ENCODE measurements at regions not wholly inside any gene's neighbourhood (a gene's known extent, or its start where the extent isn't known, plus 50 kb on each side); places are given as distances from the start of the nearest gene placed in this dataset.

DNA sequence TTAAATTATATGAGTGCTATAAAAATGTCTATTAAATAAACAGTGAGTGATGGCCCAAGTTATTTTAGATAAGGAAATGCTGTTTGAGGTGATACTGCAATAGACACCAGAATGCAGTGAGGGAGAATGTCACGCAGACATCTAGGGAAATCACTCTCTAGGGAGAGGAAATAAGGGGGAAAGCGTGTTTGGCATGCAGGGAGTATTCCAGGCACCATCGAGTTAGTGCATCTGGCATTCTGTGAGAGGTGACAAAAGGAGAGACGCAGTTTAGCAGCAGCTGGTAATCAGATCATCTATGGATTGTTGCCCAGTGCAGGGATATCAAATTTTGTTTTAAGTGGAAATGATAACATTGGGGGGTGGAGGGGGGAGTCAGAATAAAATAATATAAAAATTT lies 175.4 kb upstream of the NETO1 start:
- H3K9me3 Mint-ChIP-seq (ENCODE audit: unreplicated experiment), result peaks cover 3% of the 10 kb centered on the region
- no peaks in the 10 kb centered on the region for H3K27me3 Mint-ChIP-seq (ENCODE audit: unreplicated experiment)
- H3K36me3 Mint-ChIP-seq (ENCODE audit: unreplicated experiment), result no peaks in the 10 kb centered on the region
- peak overlapping the region; percentile 74 for H3K27ac Mint-ChIP-seq (ENCODE audit: unreplicated experiment)
- TF ChIP-seq, protein P1, sequence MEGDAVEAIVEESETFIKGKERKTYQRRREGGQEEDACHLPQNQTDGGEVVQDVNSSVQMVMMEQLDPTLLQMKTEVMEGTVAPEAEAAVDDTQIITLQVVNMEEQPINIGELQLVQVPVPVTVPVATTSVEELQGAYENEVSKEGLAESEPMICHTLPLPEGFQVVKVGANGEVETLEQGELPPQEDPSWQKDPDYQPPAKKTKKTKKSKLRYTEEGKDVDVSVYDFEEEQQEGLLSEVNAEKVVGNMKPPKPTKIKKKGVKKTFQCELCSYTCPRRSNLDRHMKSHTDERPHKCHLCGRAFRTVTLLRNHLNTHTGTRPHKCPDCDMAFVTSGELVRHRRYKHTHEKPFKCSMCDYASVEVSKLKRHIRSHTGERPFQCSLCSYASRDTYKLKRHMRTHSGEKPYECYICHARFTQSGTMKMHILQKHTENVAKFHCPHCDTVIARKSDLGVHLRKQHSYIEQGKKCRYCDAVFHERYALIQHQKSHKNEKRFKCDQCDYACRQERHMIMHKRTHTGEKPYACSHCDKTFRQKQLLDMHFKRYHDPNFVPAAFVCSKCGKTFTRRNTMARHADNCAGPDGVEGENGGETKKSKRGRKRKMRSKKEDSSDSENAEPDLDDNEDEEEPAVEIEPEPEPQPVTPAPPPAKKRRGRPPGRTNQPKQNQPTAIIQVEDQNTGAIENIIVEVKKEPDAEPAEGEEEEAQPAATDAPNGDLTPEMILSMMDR (IDR thresholded peaks at IDR 0.05; ENCODE audit: partially characterized antibody, unreplicated experiment), result no peak
- DNase-seq, result no peak
- H3K4me3 Mint-ChIP-seq (ENCODE audit: unreplicated experiment), result peak overlapping the region; percentile 50
- H3K4me1 Mint-ChIP-seq (ENCODE audit: low read depth, unreplicated experiment), result peaks cover 14% of the 10 kb centered on the region

DNA sequence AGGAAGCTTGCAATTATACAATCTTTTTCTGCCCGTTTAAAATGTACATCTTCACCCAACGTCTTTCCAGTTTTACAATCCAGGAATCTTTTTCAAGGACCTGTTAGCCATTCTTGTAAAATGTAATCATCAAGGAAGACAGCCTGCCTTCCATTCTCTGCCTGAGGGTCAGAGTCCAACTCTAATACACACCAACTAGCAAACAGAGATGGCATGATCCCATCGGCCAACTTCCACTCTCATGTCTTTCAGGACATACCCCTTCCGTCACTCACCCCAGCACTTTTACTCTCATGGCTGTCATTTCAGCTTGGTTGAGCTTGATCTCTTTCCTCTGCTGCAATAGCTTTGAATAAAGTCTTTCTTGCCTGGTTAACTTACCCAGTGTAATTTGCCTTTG lies 172.5 kb upstream of the NETO1 start:
- Mint-ChIP-seq H3K36me3 (ENCODE audit: unreplicated experiment) (no peaks in the 10 kb centered on the region), H3K9me3 (ENCODE audit: unreplicated experiment) (peaks cover 3% of the 10 kb centered on the region), H3K4me3 (ENCODE audit: unreplicated experiment) (no peak overlapping the region), H3K27me3 (ENCODE audit: unreplicated experiment) (no peaks in the 10 kb centered on the region), H3K4me1 (ENCODE audit: low read depth, unreplicated experiment) (peaks cover 14% of the 10 kb centered on the region), H3K27ac (ENCODE audit: unreplicated experiment) (no peak overlapping the region)
- TF ChIP-seq, protein P1 (IDR thresholded peaks at IDR 0.05; ENCODE audit: partially characterized antibody, unreplicated experiment), result no peak
- no peak for DNase-seq

DNA sequence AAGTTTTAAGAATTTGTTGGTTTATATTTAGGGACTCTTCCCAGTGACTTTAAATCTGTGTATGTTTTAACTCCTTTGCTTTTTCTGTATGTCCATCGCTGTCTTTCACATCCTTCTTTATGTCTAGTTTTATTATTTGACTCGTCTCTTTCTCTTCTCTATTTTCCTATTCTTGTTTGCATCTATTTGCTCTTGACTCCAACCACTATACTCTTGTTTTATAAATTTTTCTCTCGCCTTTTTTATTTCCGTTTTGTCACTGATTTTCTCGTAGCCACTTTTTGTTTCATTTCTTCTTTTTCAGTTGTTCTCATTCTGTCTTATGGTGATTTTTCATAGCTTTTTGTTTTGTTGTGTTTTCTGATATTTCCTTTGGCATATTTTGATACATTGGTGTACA lies 170.5 kb upstream of the NETO1 start:
- TF ChIP-seq, protein P1 (IDR thresholded peaks at IDR 0.05; ENCODE audit: partially characterized antibody, unreplicated experiment), result no peak
- H3K4me3 Mint-ChIP-seq (ENCODE audit: unreplicated experiment), result no peak overlapping the region
- H3K4me1 Mint-ChIP-seq (ENCODE audit: low read depth, unreplicated experiment), result peaks cover 14% of the 10 kb centered on the region
- DNase-seq, result no peak
- no peak overlapping the region for H3K27ac Mint-ChIP-seq (ENCODE audit: unreplicated experiment)
- peaks cover 3% of the 10 kb centered on the region for H3K9me3 Mint-ChIP-seq (ENCODE audit: unreplicated experiment)
- H3K27me3 Mint-ChIP-seq (ENCODE audit: unreplicated experiment), result no peaks in the 10 kb centered on the region
- no peaks in the 10 kb centered on the region for H3K36me3 Mint-ChIP-seq (ENCODE audit: unreplicated experiment)

DNA sequence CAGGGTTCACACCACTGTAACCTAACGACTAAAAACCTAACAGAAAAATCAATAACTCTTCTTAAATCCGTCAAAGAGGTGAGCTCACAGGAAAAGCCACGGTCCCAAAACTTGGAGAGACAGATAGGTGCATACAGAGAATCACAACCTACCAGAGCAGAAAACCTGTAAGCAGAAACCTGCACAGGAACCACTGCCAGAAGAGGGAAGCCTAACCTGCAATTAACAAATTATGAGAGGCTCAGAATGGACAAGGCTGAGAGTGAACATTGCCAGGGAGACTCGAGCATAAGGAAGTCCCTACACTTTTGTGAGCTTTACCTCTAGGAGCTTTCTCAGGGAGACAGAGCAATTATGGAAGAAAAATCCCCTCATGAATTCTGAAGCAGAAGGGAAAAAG lies 156.2 kb upstream of the NETO1 start:
- no peak for DNase-seq
- H3K9me3 Mint-ChIP-seq (ENCODE audit: unreplicated experiment), result no peaks in the 10 kb centered on the region

DNA sequence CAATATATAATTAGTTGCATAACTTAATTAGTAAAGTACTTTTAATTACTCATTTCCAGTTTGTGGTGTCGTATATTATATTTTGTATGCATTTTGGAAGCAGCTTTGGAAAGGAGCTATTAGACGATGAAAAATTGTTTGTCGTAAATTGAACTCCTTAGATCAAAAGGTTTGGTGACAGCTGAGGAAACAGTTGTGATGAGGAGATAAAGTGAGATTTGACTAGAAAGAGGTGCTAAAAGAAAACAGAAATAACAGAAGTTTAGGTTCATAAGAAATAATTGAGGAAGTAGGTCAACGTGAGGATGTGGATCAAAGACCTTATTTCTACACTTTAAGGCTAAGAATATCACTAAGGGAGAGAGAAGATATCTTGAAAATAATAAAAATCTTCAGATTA lies 141.9 kb upstream of the NETO1 start:
- Mint-ChIP-seq H3K27me3 (ENCODE audit: unreplicated experiment) (no peaks in the 10 kb centered on the region), H3K27ac (ENCODE audit: unreplicated experiment) (no peak overlapping the region), H3K9me3 (ENCODE audit: unreplicated experiment) (peaks cover 2% of the 10 kb centered on the region), H3K36me3 (ENCODE audit: unreplicated experiment) (no peaks in the 10 kb centered on the region), H3K4me1 (ENCODE audit: low read depth, unreplicated experiment) (no peaks in the 10 kb centered on the region), H3K4me3 (ENCODE audit: unreplicated experiment) (no peak overlapping the region)
- no peak for DNase-seq
- TF ChIP-seq, protein P1 (IDR thresholded peaks at IDR 0.05; ENCODE audit: partially characterized antibody, unreplicated experiment), result no peak

More for the DNA sequence above, 156.2 kb upstream of the NETO1 start:
- H3K36me3 Mint-ChIP-seq (ENCODE audit: unreplicated experiment), result peaks cover 7% of the 10 kb centered on the region
- no peak overlapping the region for H3K4me3 Mint-ChIP-seq (ENCODE audit: unreplicated experiment)
- H3K27me3 Mint-ChIP-seq (ENCODE audit: unreplicated experiment), result peaks cover 1% of the 10 kb centered on the region
- no peak overlapping the region for H3K27ac Mint-ChIP-seq (ENCODE audit: unreplicated experiment)
- H3K4me1 Mint-ChIP-seq (ENCODE audit: low read depth, unreplicated experiment), result no peaks in the 10 kb centered on the region
- TF ChIP-seq, protein P1 (IDR thresholded peaks at IDR 0.05; ENCODE audit: partially characterized antibody, unreplicated experiment), result no peak

Measured in glutamatergic neuron (in vitro differentiated cells).